ENCODE measurements at regions not wholly inside any gene's neighbourhood (a gene's known extent, or its start where the extent isn't known, plus 50 kb on each side); places are given as distances from the start of the nearest gene placed in this dataset.

GRCh38 chr1:228867951-228868730 lies 132.9 kb downstream of the RHOU start:
- TF ChIP-seq, protein P1, sequence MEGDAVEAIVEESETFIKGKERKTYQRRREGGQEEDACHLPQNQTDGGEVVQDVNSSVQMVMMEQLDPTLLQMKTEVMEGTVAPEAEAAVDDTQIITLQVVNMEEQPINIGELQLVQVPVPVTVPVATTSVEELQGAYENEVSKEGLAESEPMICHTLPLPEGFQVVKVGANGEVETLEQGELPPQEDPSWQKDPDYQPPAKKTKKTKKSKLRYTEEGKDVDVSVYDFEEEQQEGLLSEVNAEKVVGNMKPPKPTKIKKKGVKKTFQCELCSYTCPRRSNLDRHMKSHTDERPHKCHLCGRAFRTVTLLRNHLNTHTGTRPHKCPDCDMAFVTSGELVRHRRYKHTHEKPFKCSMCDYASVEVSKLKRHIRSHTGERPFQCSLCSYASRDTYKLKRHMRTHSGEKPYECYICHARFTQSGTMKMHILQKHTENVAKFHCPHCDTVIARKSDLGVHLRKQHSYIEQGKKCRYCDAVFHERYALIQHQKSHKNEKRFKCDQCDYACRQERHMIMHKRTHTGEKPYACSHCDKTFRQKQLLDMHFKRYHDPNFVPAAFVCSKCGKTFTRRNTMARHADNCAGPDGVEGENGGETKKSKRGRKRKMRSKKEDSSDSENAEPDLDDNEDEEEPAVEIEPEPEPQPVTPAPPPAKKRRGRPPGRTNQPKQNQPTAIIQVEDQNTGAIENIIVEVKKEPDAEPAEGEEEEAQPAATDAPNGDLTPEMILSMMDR (IDR thresholded peaks at IDR 0.05) = no peak
- no peak for TF ChIP-seq POLR2A (IDR thresholded peaks at IDR 0.05)

Measured in Peyer's patch (tissue), 4 donors.